Right lobe of liver (tissue), 4 donors: ENCODE measurements at regions not wholly inside any gene's neighbourhood (a gene's known extent, or its start where the extent isn't known, plus 50 kb on each side); places are given as distances from the start of the nearest gene placed in this dataset.

Source experiments
- POLR2A ChIP-seq: fragments of 450-650 bp; IDR thresholded peaks from one replicate; pipeline ENCODE4 v1.6.1; 2017; ENCODE audit warnings: antibody characterized with exemption, mild to moderate bottlenecking
- TF ChIP-seq, protein P1 (sequence below), 4 donors: fragments of 200-600 bp in 3 of 4; fragments of 450-650 bp in 1 of 4; IDR thresholded peaks; one replicate each; pipeline versions ENCODE4 v1.5.1 to v1.8.0; 2016 to 2022; ENCODE audit warnings: antibody characterized with exemption in 4 of 4, mild to moderate bottlenecking in 2 of 4
- donor health status: DM: no; HTN: no; CAD: no.
- donor health status: DM: no; HTN: no; CAD: no.
- donor health status: DM: no; HTN: yes; CAD: no.

DNA sequence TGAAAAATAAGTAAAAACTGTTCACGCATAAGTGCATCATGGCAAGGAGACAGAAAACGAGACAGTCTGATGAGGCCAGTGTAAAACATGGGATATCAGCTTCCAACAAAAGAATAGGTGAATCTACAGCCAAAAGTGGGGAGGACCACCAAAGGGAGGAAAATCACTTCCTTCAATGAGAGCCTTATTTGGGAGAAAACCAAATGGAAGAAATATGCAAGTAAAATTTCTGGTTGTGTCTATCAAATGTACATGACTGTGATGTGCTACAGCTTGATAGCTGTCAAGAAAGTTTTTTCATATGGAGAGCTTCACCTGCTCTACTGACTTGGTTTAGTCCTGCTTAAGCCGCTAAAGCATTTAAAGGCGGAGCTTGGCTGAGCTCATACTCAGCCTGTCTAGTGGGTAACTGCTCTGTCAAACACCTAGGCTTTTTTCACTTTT lies 66.2 kb downstream of the MAGEA1 start:
- TF ChIP-seq, protein P1, sequence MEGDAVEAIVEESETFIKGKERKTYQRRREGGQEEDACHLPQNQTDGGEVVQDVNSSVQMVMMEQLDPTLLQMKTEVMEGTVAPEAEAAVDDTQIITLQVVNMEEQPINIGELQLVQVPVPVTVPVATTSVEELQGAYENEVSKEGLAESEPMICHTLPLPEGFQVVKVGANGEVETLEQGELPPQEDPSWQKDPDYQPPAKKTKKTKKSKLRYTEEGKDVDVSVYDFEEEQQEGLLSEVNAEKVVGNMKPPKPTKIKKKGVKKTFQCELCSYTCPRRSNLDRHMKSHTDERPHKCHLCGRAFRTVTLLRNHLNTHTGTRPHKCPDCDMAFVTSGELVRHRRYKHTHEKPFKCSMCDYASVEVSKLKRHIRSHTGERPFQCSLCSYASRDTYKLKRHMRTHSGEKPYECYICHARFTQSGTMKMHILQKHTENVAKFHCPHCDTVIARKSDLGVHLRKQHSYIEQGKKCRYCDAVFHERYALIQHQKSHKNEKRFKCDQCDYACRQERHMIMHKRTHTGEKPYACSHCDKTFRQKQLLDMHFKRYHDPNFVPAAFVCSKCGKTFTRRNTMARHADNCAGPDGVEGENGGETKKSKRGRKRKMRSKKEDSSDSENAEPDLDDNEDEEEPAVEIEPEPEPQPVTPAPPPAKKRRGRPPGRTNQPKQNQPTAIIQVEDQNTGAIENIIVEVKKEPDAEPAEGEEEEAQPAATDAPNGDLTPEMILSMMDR (IDR thresholded peaks at IDR 0.05), result no peak
- TF ChIP-seq POLR2A, result no peak
